CD4-positive, CD25-positive, alpha-beta regulatory T cell (primary cell): ENCODE measurements at regions not wholly inside any gene's neighbourhood (a gene's known extent, or its start where the extent isn't known, plus 50 kb on each side); places are given as distances from the start of the nearest gene placed in this dataset.

Experiments
- ATAC-seq, 2 donors: fragments of 150-1000 bp; cut with Tn5 transposase; one replicate each; pipeline ENCODE4 v1.10.0; 2021; ENCODE audit warnings: low read depth in 2 of 2, moderate number of reproducible peaks in 2 of 2, moderate library complexity in 1 of 2
- DNase-seq, 3 donors: peaks; one replicate each; pipeline versions ENCODE4 v3.0.0 to v3.0.0-alpha.2; 2012 to 2022; ENCODE audit warnings: mixed read lengths in 1 of 3
- H3K27ac ChIP-seq: one replicate; pipeline ENCODE4 v1.7.0; 2013; ENCODE audit warnings: mild to moderate bottlenecking, low read length; ENCODE audit not compliant: insufficient read depth, poor library complexity, severe bottlenecking
- H3K27me3 ChIP-seq: one replicate; pipeline ENCODE4 v1.7.0; 2013; ENCODE audit warnings: low read length; ENCODE audit not compliant: control insufficient read depth, insufficient read depth
- H3K36me3 ChIP-seq: one replicate; pipeline ENCODE4 v1.7.0; 2013; ENCODE audit warnings: mild to moderate bottlenecking, low read length, moderate library complexity; ENCODE audit not compliant: control insufficient read depth, insufficient read depth
- H3K4me1 ChIP-seq: 2 replicates; pipeline ENCODE4 v1.7.0; 2013; ENCODE audit warnings: mild to moderate bottlenecking, low read length; ENCODE audit not compliant: insufficient read depth, control insufficient read depth, poor library complexity, severe bottlenecking
- H3K4me3 ChIP-seq: one replicate; pipeline ENCODE4 v1.7.0; 2013; ENCODE audit warnings: low read depth, mild to moderate bottlenecking, low read length, moderate library complexity
- H3K9me3 ChIP-seq, 2 experiments: 1 replicate in 1 of 2; 2 replicates in 1 of 2; pipeline ENCODE4 v1.7.0; 2013; ENCODE audit warnings: low read length in 2 of 2, mild to moderate bottlenecking in 1 of 2, moderate library complexity in 1 of 2; ENCODE audit not compliant: control insufficient read depth in 2 of 2
- H3K27ac Mint-ChIP-seq, 3 donors: one replicate each; pipeline ENCODE4 v1.8.0; 2020 to 2022; ENCODE audit warnings: mild to moderate bottlenecking in 3 of 3, mixed read lengths in 3 of 3, moderate library complexity in 2 of 3
- H3K27me3 Mint-ChIP-seq: one replicate; pipeline ENCODE4 v1.8.0; 2022; ENCODE audit warnings: mild to moderate bottlenecking, mixed read lengths
- H3K36me3 Mint-ChIP-seq: one replicate; pipeline ENCODE4 v1.8.0; 2020; ENCODE audit warnings: mixed read lengths
- H3K4me1 Mint-ChIP-seq, 4 donors: one replicate each; pipeline ENCODE4 v1.8.0; 2020 to 2022; ENCODE audit warnings: mixed read lengths in 4 of 4, mild to moderate bottlenecking in 1 of 4
- H3K4me3 Mint-ChIP-seq, 4 donors: one replicate each; pipeline ENCODE4 v1.8.0; 2020 to 2022; ENCODE audit warnings: mild to moderate bottlenecking in 4 of 4, mixed read lengths in 4 of 4, moderate library complexity in 3 of 4
- H3K9me3 Mint-ChIP-seq, 7 donors: one replicate each; pipeline ENCODE4 v1.8.0; 2020 to 2022; ENCODE audit warnings: mixed read lengths in 7 of 7, mild to moderate bottlenecking in 3 of 7, moderate library complexity in 2 of 7

DNA sequence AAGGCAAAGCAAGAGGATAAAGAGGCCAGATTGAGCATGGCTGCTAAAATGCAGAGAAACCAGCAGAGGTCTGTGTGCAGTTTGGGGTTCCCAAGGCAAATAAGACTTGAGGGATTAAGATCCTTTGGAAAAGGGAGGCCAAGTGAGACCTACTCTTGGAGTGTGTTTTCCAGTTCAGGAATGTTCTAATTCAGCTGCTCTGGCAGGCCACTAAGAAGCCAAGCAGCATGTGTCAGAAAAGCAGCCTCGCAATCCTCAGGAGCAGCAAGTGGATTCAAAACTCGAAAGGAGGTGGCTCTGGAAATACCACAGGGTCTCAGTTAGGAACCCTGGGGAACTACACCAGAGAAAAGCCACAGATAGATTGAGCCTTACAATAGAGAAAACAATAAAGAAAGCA is 569.2 kb downstream of the METTL4 start:
- Histone ChIP-seq H3K4me3 (no peak overlapping the region), H3K27ac (no peak overlapping the region), H3K9me3 (no peaks in the 10 kb centered on the region), H3K4me1 (no peaks in the 10 kb centered on the region), H3K36me3 (no peaks in the 10 kb centered on the region), H3K27me3 (no peaks in the 10 kb centered on the region)
- H3K9me3 Mint-ChIP-seq, result no peaks in the 10 kb centered on the region
- no peak for DNase-seq
- H3K4me1 Mint-ChIP-seq, result no peaks in the 10 kb centered on the region
- no peak for ATAC-seq
- H3K4me3 Mint-ChIP-seq, result no peak overlapping the region
- H3K27me3 Mint-ChIP-seq, result no peaks in the 10 kb centered on the region
- no peak overlapping the region for H3K27ac Mint-ChIP-seq
- H3K36me3 Mint-ChIP-seq, result no peaks in the 10 kb centered on the region

DNA sequence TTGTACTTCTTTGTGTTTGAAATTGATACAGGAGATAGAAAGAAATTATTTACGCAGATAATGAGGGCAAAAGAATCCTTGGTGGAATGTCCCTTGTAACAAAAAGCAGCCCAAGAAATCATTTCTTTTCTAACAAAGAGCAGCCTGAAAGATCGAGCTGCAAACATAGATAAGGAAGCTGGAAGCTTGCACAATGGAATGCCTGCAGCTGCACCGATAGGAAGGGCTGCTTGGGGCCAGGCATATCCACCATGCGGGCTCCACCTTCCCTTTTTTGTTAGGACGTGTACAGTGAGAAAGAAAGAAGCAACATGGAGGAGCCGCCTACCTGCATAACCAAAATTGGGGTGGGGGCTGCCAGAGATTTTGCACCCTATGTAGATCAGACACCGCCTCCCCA is 568.7 kb downstream of the METTL4 start:
- Histone ChIP-seq H3K27me3 (no peaks in the 10 kb centered on the region), H3K4me3 (no peak overlapping the region), H3K4me1 (no peaks in the 10 kb centered on the region), H3K9me3 (no peaks in the 10 kb centered on the region), H3K36me3 (no peaks in the 10 kb centered on the region), H3K27ac (no peak overlapping the region)
- H3K36me3 Mint-ChIP-seq, result no peaks in the 10 kb centered on the region
- no peaks in the 10 kb centered on the region for H3K9me3 Mint-ChIP-seq
- DNase-seq, result no peak
- H3K4me1 Mint-ChIP-seq, result no peaks in the 10 kb centered on the region
- no peak for ATAC-seq
- H3K4me3 Mint-ChIP-seq, result no peak overlapping the region
- no peaks in the 10 kb centered on the region for H3K27me3 Mint-ChIP-seq
- no peak overlapping the region for H3K27ac Mint-ChIP-seq

DNA sequence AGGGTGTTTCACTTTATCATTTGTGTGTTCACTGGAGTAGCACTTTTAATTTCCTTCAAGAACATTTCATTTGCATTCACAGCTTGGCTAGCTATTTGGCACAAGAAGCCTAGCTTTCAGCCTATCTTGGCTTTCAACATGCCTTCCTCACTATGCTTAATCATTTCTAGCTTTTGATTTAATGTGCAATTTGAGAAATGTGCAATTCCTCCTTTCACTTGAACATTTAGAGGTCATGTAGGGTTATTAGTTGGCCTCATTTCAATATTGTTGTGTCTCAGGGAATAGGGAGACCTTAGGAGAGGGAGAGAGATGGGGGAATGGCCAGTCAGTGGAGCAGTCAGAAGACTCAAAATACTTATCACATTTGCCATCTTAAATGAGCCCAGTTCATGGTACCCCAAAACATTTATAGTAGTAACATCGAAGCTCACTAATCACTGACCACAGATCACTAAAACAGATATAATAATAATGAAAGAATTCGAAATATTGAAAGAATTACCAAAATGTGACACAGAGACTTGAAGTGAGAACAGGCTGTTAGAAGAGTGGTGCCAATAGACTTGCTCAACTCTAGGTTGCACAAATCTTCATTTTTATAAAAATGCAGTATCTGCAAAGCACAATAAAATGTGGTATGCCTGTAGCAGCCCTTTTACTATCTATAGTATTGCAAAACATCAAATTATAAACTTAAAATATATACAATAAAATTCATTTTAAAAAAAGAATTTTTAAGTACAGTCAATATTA is 561.2 kb downstream of the METTL4 start:
- H3K4me1 Mint-ChIP-seq, result peaks cover 0 to 5% (median 0%) of the 10 kb centered on the region in 4 donors
- H3K36me3 Mint-ChIP-seq, result no peaks in the 10 kb centered on the region
- H3K27ac ChIP-seq, result no peak overlapping the region
- no peaks in the 10 kb centered on the region for H3K27me3 ChIP-seq
- H3K9me3 Mint-ChIP-seq, result peaks cover 0 to 2% (median 0%) of the 10 kb centered on the region in 7 donors
- H3K4me1 ChIP-seq, result no peaks in the 10 kb centered on the region
- H3K4me3 Mint-ChIP-seq, result no peak overlapping the region
- no peaks in the 10 kb centered on the region for H3K36me3 ChIP-seq
- H3K4me3 ChIP-seq, result no peak overlapping the region
- H3K9me3 ChIP-seq, result no peaks in the 10 kb centered on the region
- no peak for DNase-seq
- no peak overlapping the region for H3K27ac Mint-ChIP-seq
- no peaks in the 10 kb centered on the region for H3K27me3 Mint-ChIP-seq
- ATAC-seq, result no peak

DNA sequence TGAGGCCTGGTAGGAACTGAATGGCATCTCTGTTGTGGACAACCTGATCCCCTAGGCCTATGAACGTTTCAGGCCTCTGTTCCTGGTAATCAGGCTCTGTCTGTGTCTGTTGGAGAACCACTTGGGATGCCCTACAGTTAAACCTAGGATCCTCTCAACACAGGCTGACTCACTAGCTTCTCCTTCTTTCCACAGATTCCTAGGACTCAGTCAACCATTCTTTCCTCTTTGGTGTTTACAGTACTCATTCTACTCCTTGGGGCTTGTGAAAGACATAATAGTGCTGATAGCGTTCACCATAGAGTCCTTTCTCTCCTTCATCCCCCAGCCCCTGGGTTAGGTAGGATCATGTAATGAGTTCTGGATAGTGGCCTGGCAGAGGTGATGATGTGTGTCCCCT is 544.3 kb downstream of the METTL4 start:
- H3K4me3 ChIP-seq, result no peak overlapping the region
- no peaks in the 10 kb centered on the region for H3K4me1 ChIP-seq
- Mint-ChIP-seq H3K4me1 (no peaks in the 10 kb centered on the region), H3K4me3 (no peak overlapping the region), H3K27me3 (peaks cover 4% of the 10 kb centered on the region), H3K36me3 (no peaks in the 10 kb centered on the region), H3K9me3 (no peaks in the 10 kb centered on the region), H3K27ac (no peak overlapping the region)
- no peaks in the 10 kb centered on the region for H3K9me3 ChIP-seq
- no peaks in the 10 kb centered on the region for H3K27me3 ChIP-seq
- H3K36me3 ChIP-seq, result no peaks in the 10 kb centered on the region
- no peak overlapping the region for H3K27ac ChIP-seq
- no peak for DNase-seq
- no peak for ATAC-seq

DNA sequence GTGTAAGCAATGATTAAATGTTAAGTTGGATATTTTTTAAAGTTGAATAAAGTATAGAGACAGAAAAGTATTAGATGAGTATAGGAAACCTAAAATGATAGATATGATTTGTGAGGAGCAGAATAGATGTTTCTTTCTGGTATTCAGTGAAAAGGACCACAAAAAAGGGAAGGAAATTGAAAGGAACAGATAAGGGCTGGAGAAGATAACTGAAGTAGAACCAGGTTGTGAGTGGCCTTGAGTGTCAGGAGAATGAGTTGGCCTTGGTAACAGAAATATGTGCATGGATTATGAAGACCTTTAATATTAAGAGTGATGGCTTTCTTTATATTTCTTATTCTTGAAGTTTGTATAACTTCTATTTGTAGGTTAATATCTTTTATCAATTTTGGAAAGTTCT is 543.5 kb downstream of the METTL4 start:
- Histone ChIP-seq H3K27me3 (no peaks in the 10 kb centered on the region), H3K9me3 (no peaks in the 10 kb centered on the region), H3K27ac (no peak overlapping the region), H3K4me3 (no peak overlapping the region), H3K4me1 (no peaks in the 10 kb centered on the region), H3K36me3 (no peaks in the 10 kb centered on the region)
- ATAC-seq (no peak), DNase-seq (no peak)
- H3K4me3 Mint-ChIP-seq, result no peak overlapping the region
- peaks cover 4% of the 10 kb centered on the region for H3K27me3 Mint-ChIP-seq
- no peak overlapping the region for H3K27ac Mint-ChIP-seq
- no peaks in the 10 kb centered on the region for H3K36me3 Mint-ChIP-seq
- no peaks in the 10 kb centered on the region for H3K4me1 Mint-ChIP-seq
- no peaks in the 10 kb centered on the region for H3K9me3 Mint-ChIP-seq

DNA sequence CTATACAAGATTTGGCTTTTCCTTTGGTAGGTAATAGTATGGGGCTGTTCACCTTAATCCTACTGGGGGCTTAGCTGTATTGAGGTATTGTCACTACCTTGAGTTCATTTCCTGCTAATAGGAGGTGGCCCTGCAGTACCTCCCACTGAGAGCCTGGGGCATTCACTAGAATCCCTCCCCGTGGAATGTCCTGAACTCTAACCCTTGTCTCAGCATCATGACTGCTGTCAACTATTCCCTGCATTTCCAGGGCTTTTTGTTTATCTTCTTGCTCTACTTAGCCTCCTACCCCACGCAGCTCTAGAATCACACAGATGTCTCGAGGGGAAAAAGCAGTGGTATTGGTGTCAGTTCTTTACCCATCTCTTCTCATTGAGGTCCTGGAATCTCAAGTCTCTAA is 542.3 kb downstream of the METTL4 start:
- no peaks in the 10 kb centered on the region for H3K36me3 Mint-ChIP-seq
- no peaks in the 10 kb centered on the region for H3K4me1 ChIP-seq
- peaks cover 4% of the 10 kb centered on the region for H3K27me3 Mint-ChIP-seq
- no peaks in the 10 kb centered on the region for H3K9me3 Mint-ChIP-seq
- no peaks in the 10 kb centered on the region for H3K4me1 Mint-ChIP-seq
- DNase-seq (no peak), ATAC-seq (no peak)
- no peaks in the 10 kb centered on the region for H3K36me3 ChIP-seq
- no peaks in the 10 kb centered on the region for H3K9me3 ChIP-seq
- H3K27ac ChIP-seq, result no peak overlapping the region
- H3K27me3 ChIP-seq, result no peaks in the 10 kb centered on the region
- H3K27ac Mint-ChIP-seq, result no peak overlapping the region
- no peak overlapping the region for H3K4me3 ChIP-seq
- H3K4me3 Mint-ChIP-seq, result no peak overlapping the region

DNA sequence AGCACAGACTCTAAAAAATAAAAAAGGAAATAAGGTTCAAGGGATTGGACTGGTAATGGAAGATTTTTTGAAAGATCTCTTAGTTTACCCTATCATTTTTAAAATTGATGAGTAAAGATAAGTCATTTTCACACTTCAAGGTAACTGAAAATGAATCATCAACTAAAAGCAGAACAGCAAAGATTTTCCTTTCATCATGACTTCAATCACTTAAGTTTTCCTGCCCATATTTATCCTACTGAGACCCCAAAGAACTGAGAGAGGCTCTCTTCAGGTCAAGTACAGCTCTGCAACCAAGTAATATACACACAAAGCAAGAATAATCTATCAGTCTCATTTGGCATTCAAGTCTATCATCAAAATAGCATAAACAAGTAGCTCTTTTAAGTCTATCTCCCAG is 540.7 kb downstream of the METTL4 start:
- peaks cover 4% of the 10 kb centered on the region for H3K27me3 Mint-ChIP-seq
- H3K9me3 Mint-ChIP-seq, result no peaks in the 10 kb centered on the region
- H3K4me1 Mint-ChIP-seq, result no peaks in the 10 kb centered on the region
- Histone ChIP-seq H3K36me3 (no peaks in the 10 kb centered on the region), H3K4me1 (no peaks in the 10 kb centered on the region), H3K9me3 (no peaks in the 10 kb centered on the region), H3K27ac (no peak overlapping the region), H3K4me3 (no peak overlapping the region), H3K27me3 (no peaks in the 10 kb centered on the region)
- no peak overlapping the region for H3K4me3 Mint-ChIP-seq
- H3K36me3 Mint-ChIP-seq, result no peaks in the 10 kb centered on the region
- ATAC-seq, result no peak
- no peak for DNase-seq
- H3K27ac Mint-ChIP-seq, result no peak overlapping the region

DNA sequence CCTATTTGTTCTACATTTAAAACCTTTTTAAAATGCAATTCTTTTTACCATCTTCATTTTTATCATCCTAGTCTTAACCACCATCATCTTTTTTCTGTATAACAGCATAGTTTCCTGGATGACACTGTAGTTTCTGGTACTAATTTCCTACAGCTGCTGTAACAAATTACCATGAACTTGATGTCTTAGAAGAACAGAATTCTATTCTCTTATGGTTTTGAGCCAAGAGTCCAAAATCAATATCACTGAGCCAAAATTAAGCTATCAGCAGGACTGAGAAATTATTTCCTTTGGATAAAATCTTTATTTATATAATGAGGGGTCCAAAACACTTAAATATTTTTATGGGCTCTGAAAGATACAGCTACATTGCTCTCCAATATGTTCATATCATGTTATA is 539.3 kb downstream of the METTL4 start:
- H3K36me3 ChIP-seq, result no peaks in the 10 kb centered on the region
- no peak for DNase-seq
- no peaks in the 10 kb centered on the region for H3K9me3 ChIP-seq
- Mint-ChIP-seq H3K27me3 (no peaks in the 10 kb centered on the region), H3K4me1 (no peaks in the 10 kb centered on the region), H3K4me3 (no peak overlapping the region), H3K36me3 (no peaks in the 10 kb centered on the region), H3K9me3 (peaks cover 0 to 2% (median 0%) of the 10 kb centered on the region in 7 donors), H3K27ac (no peak overlapping the region)
- no peaks in the 10 kb centered on the region for H3K4me1 ChIP-seq
- H3K27me3 ChIP-seq, result no peaks in the 10 kb centered on the region
- ATAC-seq, result no peak
- no peak overlapping the region for H3K4me3 ChIP-seq
- H3K27ac ChIP-seq, result no peak overlapping the region
